ENCODE measurements at regions not wholly inside any gene's neighbourhood (a gene's known extent, or its start where the extent isn't known, plus 50 kb on each side); places are given as distances from the start of the nearest gene placed in this dataset.

- TF ChIP-seq CTCF (IDR thresholded peaks at IDR 0.05; ENCODE audit: borderline replicate concordance, insufficient read depth, low read depth, low read length) = no peak
- no peak overlapping the region for H3K4me3 ChIP-seq (ENCODE audit: low read depth, low read length)
Observed at GRCh38 chr20:55597526-55597925, 407.8 kb downstream of the CBLN4 start.

GRCh38 chr20:55596431-55596830, 408.9 kb downstream of the CBLN4 start:
- no peak for TF ChIP-seq CTCF (IDR thresholded peaks at IDR 0.05; ENCODE audit: borderline replicate concordance, insufficient read depth, low read depth, low read length)
- no peak overlapping the region for H3K4me3 ChIP-seq (ENCODE audit: low read depth, low read length)

- no peak for TF ChIP-seq CTCF (IDR thresholded peaks at IDR 0.05; ENCODE audit: borderline replicate concordance, insufficient read depth, low read depth, low read length)
- no peak overlapping the region for H3K4me3 ChIP-seq (ENCODE audit: low read depth, low read length)
Observed at GRCh38 chr20:55592866-55593265, 412.5 kb downstream of the CBLN4 start.

GRCh38 chr20:55586610-55587009, 418.7 kb downstream of the CBLN4 start:
- no peak overlapping the region for H3K4me3 ChIP-seq (ENCODE audit: low read depth, low read length)
- TF ChIP-seq CTCF (IDR thresholded peaks at IDR 0.05; ENCODE audit: borderline replicate concordance, insufficient read depth, low read depth, low read length) = no peak

GRCh38 chr20:55584964-55585363, 420.4 kb downstream of the CBLN4 start:
- no peak for TF ChIP-seq CTCF (IDR thresholded peaks at IDR 0.05; ENCODE audit: borderline replicate concordance, insufficient read depth, low read depth, low read length)
- no peak overlapping the region for H3K4me3 ChIP-seq (ENCODE audit: low read depth, low read length)

GRCh38 chr20:55584307-55584706, 421.0 kb downstream of the CBLN4 start:
- H3K4me3 ChIP-seq (ENCODE audit: low read depth, low read length) = no peak overlapping the region
- TF ChIP-seq CTCF (IDR thresholded peaks at IDR 0.05; ENCODE audit: borderline replicate concordance, insufficient read depth, low read depth, low read length) = no peak

- no peak for TF ChIP-seq CTCF (IDR thresholded peaks at IDR 0.05; ENCODE audit: borderline replicate concordance, insufficient read depth, low read depth, low read length)
Observed at GRCh38 chr20:55583036-55583435, 422.3 kb downstream of the CBLN4 start.

More at GRCh38 chr20:55583036-55583435, 422.3 kb downstream of the CBLN4 start:
- no peak overlapping the region for H3K4me3 ChIP-seq (ENCODE audit: low read depth, low read length)
